K562 (cell line): ENCODE measurements at regions not wholly inside any gene's neighbourhood (a gene's known extent, or its start where the extent isn't known, plus 50 kb on each side); places are given as distances from the start of the nearest gene placed in this dataset.

Experiments
- ATAC-seq: fragments of 200-7000 bp; cut with Tn5 transposase; 3 replicates; pipeline ENCODE4 v1.9.1; 2020; ENCODE audit warnings: moderate library complexity
- BruUV-seq: library from RNA; stranded (reverse); fragments of 400-500 nt; replicated peaks from 2 replicates; lab custom pipeline; 2021; lab: Mats Ljungman, UMichigan
- CTCF ChIA-PET: fragments of 300-600 bp; formaldehyde crosslinking; extraction: SDS; loops from one replicate; lab custom pipeline; 2021; ENCODE audit warnings: low intra/inter-chr PET ratio; lab: Yijun Ruan, JAX
- POLR2A ChIA-PET: fragments of 300-600, 350-650 bp; sonication (Branson Sonifier 250); formaldehyde crosslinking; extraction: SDS; loops from one replicate; lab custom pipeline; 2021; ENCODE audit warnings: antibody characterized with exemption, inconsistent platforms; lab: Yijun Ruan, JAX
- DNase-seq, 4 experiments: peaks; one replicate each; pipeline versions ENCODE4 v3.0.0 to v3.0.0-alpha.2; 2011 to 2018; ENCODE audit warnings: low spot score in 3 of 4, mixed read lengths in 3 of 4; ENCODE audit errors: extremely low read depth in 1 of 4
- FAIRE-seq: peaks from 2 replicates; lab custom pipeline; 2011; peaks lifted over from hg19 to GRCh38; lab: Jason Lieb, UNC
- H2AFZ ChIP-seq: 2 replicates; pipeline ENCODE4 v1.6.0; 2011; ENCODE audit warnings: low read depth, low read length, control low read depth, inconsistent platforms
- H3K27ac ChIP-seq: fragments of 200-600 bp; 3 replicates; pipeline ENCODE4 v1.8.0; 2011; ENCODE audit warnings: low read depth, mild to moderate bottlenecking, control low read depth, inconsistent platforms, low read length, moderate library complexity, mixed read lengths; ENCODE audit errors: extremely low read depth
- H3K27me3 ChIP-seq, 2 experiments: fragments of 300-600 bp in 1 of 2; 2 replicates in 1 of 2; 3 replicates in 1 of 2; pipeline versions ENCODE4 v1.6.0 to v1.8.0; 2011; ENCODE audit warnings: inconsistent platforms in 2 of 2, low read length in 2 of 2, mild to moderate bottlenecking in 1 of 2, mixed read lengths in 1 of 2, moderate library complexity in 1 of 2; ENCODE audit not compliant: control insufficient read depth in 2 of 2, insufficient read depth in 2 of 2
- H3K36me3 ChIP-seq: fragments of 300-600 bp; 3 replicates; pipeline ENCODE4 v1.8.0; 2011; ENCODE audit warnings: mild to moderate bottlenecking, low read length, inconsistent platforms; ENCODE audit not compliant: control insufficient read depth, insufficient read depth
- H3K4me1 ChIP-seq, 2 experiments: fragments of 200-600 bp in 1 of 2; replicated peaks in 1 of 2; 2 replicates in 1 of 2; 3 replicates in 1 of 2; pipeline versions ENCODE4 v1.5.1 to v1.8.0; 2011; ENCODE audit warnings: inconsistent platforms in 2 of 2, low read length in 2 of 2, mild to moderate bottlenecking in 1 of 2, mixed read lengths in 1 of 2, moderate library complexity in 1 of 2; ENCODE audit not compliant: control insufficient read depth in 2 of 2, insufficient read depth in 2 of 2
- H3K4me2 ChIP-seq: 2 replicates; pipeline ENCODE4 v1.6.1; 2011; ENCODE audit warnings: low read length, control low read depth, inconsistent platforms, mixed read lengths; ENCODE audit not compliant: insufficient read depth
- H3K4me3 ChIP-seq: fragments of 200-600 bp; sonication (generic), shearing (Covaris generic); 2 replicates; pipeline ENCODE4 v1.5.1; 2016; ENCODE audit warnings: control low read depth, inconsistent platforms
- H3K79me2 ChIP-seq: fragments of 200-600 bp; 3 replicates; pipeline ENCODE4 v1.8.0; 2011; ENCODE audit warnings: low read length, inconsistent platforms; ENCODE audit not compliant: control insufficient read depth, insufficient read depth
- H3K9ac ChIP-seq, 2 experiments: 2 replicates each; pipeline versions ENCODE4 v1.6.0 to v1.6.1; 2011; ENCODE audit warnings: low read depth in 2 of 2, low read length in 2 of 2, control low read depth in 1 of 2, inconsistent platforms in 1 of 2, mild to moderate bottlenecking in 1 of 2, mixed read lengths in 1 of 2; ENCODE audit not compliant: insufficient read depth in 1 of 2
- H3K9me1 ChIP-seq: one replicate; pipeline ENCODE4 v1.6.0; 2011; ENCODE audit warnings: inconsistent platforms, mild to moderate bottlenecking, low read length, moderate library complexity; ENCODE audit not compliant: control insufficient read depth, insufficient read depth
- H3K9me3 ChIP-seq: replicated peaks from 2 replicates; pipeline ENCODE4 v1.5.1; 2011; ENCODE audit warnings: low read depth, low read length, inconsistent platforms; ENCODE audit not compliant: control insufficient read depth, insufficient read depth
- H4K20me1 ChIP-seq: replicated peaks from 2 replicates; pipeline ENCODE4 v1.6.1; 2011; ENCODE audit warnings: low read length, inconsistent platforms, mixed read lengths; ENCODE audit not compliant: control insufficient read depth, insufficient read depth
- EGR1 ChIP-seq: fragments of 450-650 bp; conservative IDR thresholded peaks from 2 replicates; pipeline ENCODE4 v1.6.1; 2017; ENCODE audit warnings: mild to moderate bottlenecking
- ELK1 ChIP-seq: sonication (generic); formaldehyde crosslinking; IDR thresholded peaks from 2 replicates; pipeline ENCODE4 v1.8.1; 2022; ENCODE audit warnings: missing genetic modification reagents
- HEY1 ChIP-seq: fragments of 250-450 bp; sonication (Bioruptor Pico); IDR thresholded peaks from 2 replicates; pipeline ENCODE4 v1.5.0; 2020; ENCODE audit warnings: mild to moderate bottlenecking, moderate library complexity, borderline replicate concordance
- HMGXB4 ChIP-seq: sonication (generic); formaldehyde crosslinking; IDR thresholded peaks from 2 replicates; pipeline ENCODE4 v1.8.1; 2023; ENCODE audit warnings: mild to moderate bottlenecking, missing genetic modification reagents
- MEIS2 ChIP-seq: fragments of 450-650 bp; IDR thresholded peaks from 2 replicates; pipeline ENCODE4 v1.6.1; 2014; ENCODE audit warnings: mild to moderate bottlenecking; ENCODE audit not compliant: partially characterized antibody
- MXD1 ChIP-seq: fragments of 250-450 bp; sonication (Bioruptor Pico); IDR thresholded peaks from 2 replicates; pipeline ENCODE4 v1.8.0; 2021; ENCODE audit warnings: borderline replicate concordance, mild to moderate bottlenecking, moderate library complexity; ENCODE audit not compliant: poor library complexity, severe bottlenecking
- MYC ChIP-seq, 2 experiments: fragments of 250-450 bp in 1 of 2; sonication (Bioruptor Pico) in 1 of 2; IDR thresholded peaks; 2 replicates each; pipeline versions ENCODE4 v1.5.1 to v1.6.1; 2012 to 2021; ENCODE audit warnings: low read depth in 2 of 2, borderline replicate concordance in 1 of 2, improper control_type of control experiment in 1 of 2, low read length in 1 of 2, mild to moderate bottlenecking in 1 of 2, moderate library complexity in 1 of 2
- NR4A1 ChIP-seq, 2 experiments: fragments of 250-450 bp in 1 of 2; fragments of 450-650 bp in 1 of 2; sonication (Bioruptor Pico) in 1 of 2; IDR thresholded peaks; 2 replicates each; pipeline versions ENCODE4 v1.4.0 to v1.6.1; 2016 to 2020; ENCODE audit warnings: mild to moderate bottlenecking in 2 of 2, missing compliant biosample characterization in 1 of 2, missing genetic modification characterization in 1 of 2, moderate library complexity in 1 of 2
- POLR2AphosphoS5 ChIP-seq: IDR thresholded peaks from 2 replicates; pipeline ENCODE4 v1.6.1; 2011; ENCODE audit warnings: mild to moderate bottlenecking, low read depth, low read length, moderate library complexity; ENCODE audit not compliant: control insufficient read depth, insufficient read depth
- PYGO2 ChIP-seq: fragments of 450-650 bp; IDR thresholded peaks from 2 replicates; pipeline ENCODE4 v1.6.1; 2016; ENCODE audit warnings: mild to moderate bottlenecking, missing genetic modification characterization, moderate library complexity, missing compliant biosample characterization
- SIN3B ChIP-seq: fragments of 450-650 bp; IDR thresholded peaks from 2 replicates; pipeline ENCODE4 v1.6.1; 2017; ENCODE audit warnings: low read depth, mild to moderate bottlenecking, moderate library complexity
- SMAD1 ChIP-seq: fragments of 150-350 bp; IDR thresholded peaks from 2 replicates; pipeline ENCODE4 v1.6.1; 2014; ENCODE audit warnings: low read length, low read depth; ENCODE audit not compliant: partially characterized antibody
- SMAD3 ChIP-seq: fragments of 450-650 bp; formaldehyde crosslinking; conservative IDR thresholded peaks from 2 replicates; pipeline ENCODE4 v1.4.0; 2020; ENCODE audit warnings: mild to moderate bottlenecking
- THRA ChIP-seq: fragments of 450-650 bp; IDR thresholded peaks from 2 replicates; pipeline ENCODE4 v1.6.1; 2017; ENCODE audit warnings: mild to moderate bottlenecking, moderate library complexity
- XRCC4 ChIP-seq: IDR thresholded peaks from one replicate; pipeline ENCODE4 v1.6.1; 2011; ENCODE audit not compliant: insufficient read depth, insufficient read length; ENCODE audit errors: extremely low read depth
- ZBTB8A ChIP-seq: fragments of 450-650 bp; IDR thresholded peaks from 2 replicates; pipeline ENCODE4 v1.6.1; 2018; ENCODE audit warnings: mild to moderate bottlenecking, moderate library complexity; ENCODE audit not compliant: partially characterized antibody
- ZNF778 ChIP-seq: fragments of 450-650 bp; formaldehyde crosslinking; IDR thresholded peaks from 2 replicates; pipeline ENCODE4 v1.4.0; 2020; ENCODE audit warnings: mild to moderate bottlenecking, moderate library complexity
- WGBS: fragments of 100-300 bp; shearing (Covaris generic); methylation state at CpG from one replicate; pipeline ENCODE4 v1.1.6; 2016; ENCODE audit warnings: low coverage, mixed read lengths; ENCODE audit not compliant: insufficient coverage; ENCODE audit errors: missing lambda C conversion rate; 5-methylcytosine and 5-hydroxymethylcytosine counted together
- in situ Hi-C: fragments of 300-500 bp; cut with MboI; formaldehyde crosslinking; loops from 4 replicates; pipeline ENCODE4 v1.15.0; 2018; ENCODE audit warnings: inconsistent platforms, mixed read lengths
- intact Hi-C: fragments of 100-400 bp; cut with micrococcal nuclease; formaldehyde crosslinking; loops from 2 replicates; pipeline ENCODE4 v1.14.2; 2022

- no peak for TF ChIP-seq HMGXB4 (CRISPR knock-in tag)
- TF ChIP-seq ZNF778 (CRISPR knock-in tag), result no peak
- TF ChIP-seq MEIS2, result no peak
- no peak for TF ChIP-seq PYGO2 (tag)
- TF ChIP-seq MYC (IDR thresholded peaks at IDR 0.05; ENCODE audit: low read depth, low read length), result no peak
- no peak for TF ChIP-seq MYC (CRISPR knock-in tag; IDR thresholded peaks at IDR 0.05; ENCODE audit: borderline replicate concordance, low read depth)
Observed at GRCh38 chr14:86513056-86513455, 983.1 kb downstream of the FLRT2 start (continued).

- Histone ChIP-seq H3K27me3 (no peaks in the 10 kb centered on the region), H3K79me2 (no peaks in the 10 kb centered on the region), H3K4me3 (no peak overlapping the region), H2AFZ (no peak overlapping the region), H3K9ac (no peak overlapping the region), H3K4me1 (no peaks in the 10 kb centered on the region), H3K9me1 (no peaks in the 10 kb centered on the region), H3K4me2 (no peak overlapping the region), H4K20me1 (no peaks in the 10 kb centered on the region), H3K9me3 (no peaks in the 10 kb centered on the region), H3K27ac (no peak overlapping the region), H3K36me3 (no peaks in the 10 kb centered on the region)
- BruUV-seq, result no TSS peak
- in situ Hi-C loops (no loop called here), intact Hi-C loops (no loop called here)
- ATAC-seq, result no peak
- no peak for DNase-seq
- ChIA-PET CTCF (no interaction called here), POLR2A (no interaction called here)
- no peak for FAIRE-seq
- WGBS, result 0% methylated on average over 1 of the region's 5 CpGs
- TF ChIP-seq HEY1, result no peak
- no peak for TF ChIP-seq THRA
- TF ChIP-seq MXD1 (CRISPR knock-in tag), result no peak
- no peak for TF ChIP-seq ELK1 (CRISPR knock-in tag)
- TF ChIP-seq NR4A1 (CRISPR knock-in tag; IDR thresholded peaks at IDR 0.05), result no peak
- no peak for TF ChIP-seq NR4A1 (tag; IDR thresholded peaks at IDR 0.05)
- no peak for TF ChIP-seq SMAD3 (CRISPR knock-in tag)
- TF ChIP-seq ZBTB8A, result no peak
- TF ChIP-seq XRCC4, result no peak
- no peak for TF ChIP-seq SIN3B
- TF ChIP-seq EGR1, result no peak
- TF ChIP-seq POLR2AphosphoS5, result no peak
- no peak for TF ChIP-seq SMAD1
Observed at GRCh38 chr14:86510491-86510890, 980.5 kb downstream of the FLRT2 start.
